Tibial artery (tissue), 4 donors: ENCODE measurements at regions not wholly inside any gene's neighbourhood (a gene's known extent, or its start where the extent isn't known, plus 50 kb on each side); places are given as distances from the start of the nearest gene placed in this dataset.

Experiments
- DNase-seq, 2 donors: peaks; one replicate each; pipeline ENCODE4 v3.0.0-alpha.2; 2019
- H3K27ac ChIP-seq, 2 donors: fragments of 200-600 bp; sonication (generic) in 1 of 2; 1 replicate in 1 of 2; 2 replicates in 1 of 2; pipeline ENCODE4 v1.5.1; 2018 to 2019; ENCODE audit warnings: mild to moderate bottlenecking in 1 of 2
- H3K27me3 ChIP-seq, 2 donors: fragments of 200-600 bp; sonication (generic) in 1 of 2; one replicate each; pipeline versions ENCODE4 v1.5.1 to v1.6.0; 2016 to 2019
- H3K36me3 ChIP-seq, 3 donors: fragments of 200-600 bp; sonication (generic) in 2 of 3; one replicate each; pipeline ENCODE4 v1.5.1; 2016 to 2019; ENCODE audit warnings: mild to moderate bottlenecking in 2 of 3
- H3K4me1 ChIP-seq, 4 donors: fragments of 200-600 bp; sonication (generic) in 2 of 4; 1 replicate in 3 of 4; 2 replicates in 1 of 4; pipeline ENCODE4 v1.5.1; 2016 to 2019
- H3K4me3 ChIP-seq, 2 donors: fragments of 200-600 bp; sonication (generic) in 1 of 2; 1 replicate in 1 of 2; 2 replicates in 1 of 2; pipeline ENCODE4 v1.5.1; 2018 to 2019; ENCODE audit warnings: mild to moderate bottlenecking in 2 of 2
- H3K9me3 ChIP-seq, 3 donors: fragments of 200-600 bp; sonication (generic) in 1 of 3; one replicate each; pipeline ENCODE4 v1.5.1; 2016 to 2019
- CTCF ChIP-seq, 2 experiments: fragments of 200-600 bp in 1 of 2; fragments of 450-650 bp in 1 of 2; IDR thresholded peaks; one replicate each; pipeline ENCODE4 v1.5.1; 2017 to 2019; ENCODE audit warnings: antibody characterized with exemption in 2 of 2, mild to moderate bottlenecking in 1 of 2, moderate library complexity in 1 of 2
- intact Hi-C: fragments of 100-400 bp; cut with DNase I; formaldehyde crosslinking; loops from one replicate; pipeline ENCODE4 v1.15.0; 2023; ENCODE audit warnings: low total_unique reads

- no peak overlapping the region for H3K4me3 ChIP-seq
- TF ChIP-seq CTCF (IDR thresholded peaks at IDR 0.05) = no peak
- DNase-seq = no peak
- no peaks in the 10 kb centered on the region for H3K27me3 ChIP-seq
- peaks cover 0 to 4% (median 0%) of the 10 kb centered on the region in 4 donors for H3K4me1 ChIP-seq
- H3K27ac ChIP-seq = no peak overlapping the region
- intact Hi-C loops = no loop called here
- H3K9me3 ChIP-seq = no peaks in the 10 kb centered on the region
- no peaks in the 10 kb centered on the region for H3K36me3 ChIP-seq
Measured at GRCh38 chr10:30749385-30749784, 119.8 kb upstream of the LYZL2 start.

- DNase-seq = no peak
- no peaks in the 10 kb centered on the region for H3K27me3 ChIP-seq
- no peaks in the 10 kb centered on the region for H3K36me3 ChIP-seq
- intact Hi-C loops = no loop called here
- no peak for TF ChIP-seq CTCF (IDR thresholded peaks at IDR 0.05)
- no peaks in the 10 kb centered on the region for H3K9me3 ChIP-seq
- no peak overlapping the region for H3K4me3 ChIP-seq
- H3K4me1 ChIP-seq = peaks cover 0 to 4% (median 0%) of the 10 kb centered on the region in 4 donors
- no peak overlapping the region for H3K27ac ChIP-seq
Measured at GRCh38 chr10:30748152-30748973, 118.8 kb upstream of the LYZL2 start.

DNA sequence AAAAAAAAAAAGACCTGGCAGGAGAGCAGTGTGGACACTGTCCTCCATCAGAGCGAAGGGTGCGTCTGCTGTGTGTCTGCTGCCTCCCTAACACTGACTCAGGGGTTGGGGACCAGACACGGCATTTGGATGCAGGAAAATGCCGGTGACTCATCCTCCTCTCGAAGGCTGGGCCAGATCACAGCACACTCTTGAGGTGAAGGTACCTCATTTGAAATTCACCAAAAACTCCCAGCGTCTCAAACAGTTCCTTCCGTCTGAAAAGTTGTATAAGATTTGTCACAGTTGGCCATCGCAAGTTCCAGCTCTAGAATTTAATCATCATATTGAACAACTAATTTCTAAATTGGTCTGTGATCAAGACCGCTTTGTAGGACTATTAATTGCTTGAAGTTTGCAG is 118.1 kb upstream of the LYZL2 start:
- no peak for DNase-seq
- intact Hi-C loops = no loop called here
- H3K9me3 ChIP-seq = no peaks in the 10 kb centered on the region

GRCh38 chr10:30745953-30746352 is 116.4 kb upstream of the LYZL2 start:
- Histone ChIP-seq H3K27ac (no peak overlapping the region), H3K9me3 (no peaks in the 10 kb centered on the region), H3K27me3 (no peaks in the 10 kb centered on the region), H3K4me1 (no peaks in the 10 kb centered on the region), H3K36me3 (no peaks in the 10 kb centered on the region), H3K4me3 (no peak overlapping the region)
- no peak for TF ChIP-seq CTCF (IDR thresholded peaks at IDR 0.05)
- intact Hi-C loops = no loop called here
- DNase-seq = no peak

More for the DNA sequence above, 118.1 kb upstream of the LYZL2 start:
- Histone ChIP-seq H3K4me3 (no peak overlapping the region), H3K27ac (no peak overlapping the region), H3K36me3 (no peaks in the 10 kb centered on the region), H3K4me1 (peaks cover 0 to 4% (median 0%) of the 10 kb centered on the region in 4 donors), H3K27me3 (no peaks in the 10 kb centered on the region)
- no peak for TF ChIP-seq CTCF (IDR thresholded peaks at IDR 0.05)

DNA sequence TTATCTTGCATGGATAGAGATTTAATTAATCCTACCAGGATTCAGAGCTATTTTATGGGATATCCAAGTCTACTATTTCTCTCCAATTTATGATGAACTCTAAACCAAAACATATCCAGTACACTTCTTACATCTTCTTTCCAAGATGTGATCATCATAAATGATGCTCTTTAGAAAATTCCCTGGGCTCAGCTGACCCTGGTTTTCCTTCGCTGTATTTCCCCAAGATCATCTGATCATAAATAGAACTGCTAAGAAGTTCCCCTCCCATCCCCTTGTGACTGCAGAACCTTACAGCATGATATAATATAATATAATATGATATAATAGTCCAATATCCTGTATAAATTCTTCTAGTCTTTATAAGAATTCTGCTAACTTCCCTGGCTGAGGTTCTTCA is 114.6 kb upstream of the LYZL2 start:
- Histone ChIP-seq H3K36me3 (no peaks in the 10 kb centered on the region), H3K4me3 (no peak overlapping the region), H3K27me3 (no peaks in the 10 kb centered on the region), H3K9me3 (no peaks in the 10 kb centered on the region), H3K27ac (no peak overlapping the region), H3K4me1 (no peaks in the 10 kb centered on the region)
- DNase-seq = no peak
- intact Hi-C loops = no loop called here
- TF ChIP-seq CTCF (IDR thresholded peaks at IDR 0.05) = no peak
